M059J (cell line): ENCODE measurements at regions not wholly inside any gene's neighbourhood (a gene's known extent, or its start where the extent isn't known, plus 50 kb on each side); places are given as distances from the start of the nearest gene placed in this dataset.

Experiments
- DNase-seq: peaks from one replicate; pipeline ENCODE4 v3.0.0-alpha.2; 2012; ENCODE audit warnings: low read depth

GRCh38 chr9:107163370-107163769, 119.7 kb upstream of the RAD23B start:
- DNase-seq: no peak

- no peak for DNase-seq
These were observed 113.3 kb upstream of the RAD23B start for GRCh38 chr9:107169796-107170195.

- no peak for DNase-seq
These were observed 112.3 kb upstream of the RAD23B start for GRCh38 chr9:107170801-107171200.

GRCh38 chr9:107172160-107172978, 110.7 kb upstream of the RAD23B start:
- peak; percentile 75 for DNase-seq

- DNase-seq: no peak
These were observed 110.1 kb upstream of the RAD23B start for GRCh38 chr9:107172979-107173347.

GRCh38 chr9:107173422-107174180, 109.5 kb upstream of the RAD23B start:
- no peak for DNase-seq

- DNase-seq: peak; percentile 74
These were observed 108.6 kb upstream of the RAD23B start for GRCh38 chr9:107174441-107174840.

GRCh38 chr9:107175041-107175440, 108.0 kb upstream of the RAD23B start:
- DNase-seq: peak; percentile 31

GRCh38 chr9:107175816-107176435, 107.2 kb upstream of the RAD23B start:
- DNase-seq: no peak

GRCh38 chr9:107176436-107177151, 106.5 kb upstream of the RAD23B start:
- DNase-seq: no peak

- DNase-seq: no peak
These were observed 105.7 kb upstream of the RAD23B start for GRCh38 chr9:107177243-107177839.

- DNase-seq: no peak
These were observed 105.2 kb upstream of the RAD23B start for GRCh38 chr9:107177857-107178256.

GRCh38 chr9:107178293-107178692, 104.8 kb upstream of the RAD23B start:
- peak; percentile 50 for DNase-seq

GRCh38 chr9:107180206-107180605, 102.9 kb upstream of the RAD23B start:
- no peak for DNase-seq

- no peak for DNase-seq
These were observed 99.9 kb upstream of the RAD23B start for GRCh38 chr9:107183176-107183575.

- DNase-seq: no peak
These were observed 94.7 kb upstream of the RAD23B start for GRCh38 chr9:107188376-107188775.

GRCh38 chr9:107190061-107190935, 92.8 kb upstream of the RAD23B start:
- DNase-seq: peak; percentile 68

- no peak for DNase-seq
These were observed 92.2 kb upstream of the RAD23B start for GRCh38 chr9:107190936-107191290.

GRCh38 chr9:107193251-107193650, 89.8 kb upstream of the RAD23B start:
- DNase-seq: no peak

GRCh38 chr9:107198718-107199117, 84.4 kb upstream of the RAD23B start:
- DNase-seq: no peak

GRCh38 chr9:107208121-107208520, 75.0 kb upstream of the RAD23B start:
- peak; percentile 68 for DNase-seq
